Adrenal gland (tissue), 9 donors: ENCODE measurements at regions not wholly inside any gene's neighbourhood (a gene's known extent, or its start where the extent isn't known, plus 50 kb on each side); places are given as distances from the start of the nearest gene placed in this dataset.

Source experiments
- DNase-seq, 7 donors: peaks; one replicate each; pipeline ENCODE4 v3.0.0-alpha.2; 2019 to 2020
- H3K27ac ChIP-seq, 5 donors: fragments of 200-600 bp; sonication (generic) in 4 of 5; 1 replicate in 3 of 5; 2 replicates in 2 of 5; pipeline versions ENCODE4 v1.5.1 to v1.8.0; 2016 to 2020; ENCODE audit warnings: mild to moderate bottlenecking in 1 of 5
- H3K27me3 ChIP-seq: fragments of 200-600 bp; 2 replicates; pipeline ENCODE4 v1.8.0; 2021
- H3K36me3 ChIP-seq, 2 donors: fragments of 200-600 bp; replicated peaks in 1 of 2; 1 replicate in 1 of 2; 2 replicates in 1 of 2; pipeline versions ENCODE4 v1.5.1 to v1.8.0; 2018 to 2022
- H3K4me1 ChIP-seq, 2 donors: fragments of 200-600 bp; replicated peaks in 1 of 2; 1 replicate in 1 of 2; 2 replicates in 1 of 2; pipeline versions ENCODE4 v1.5.1 to v1.8.0; 2018 to 2021
- H3K4me3 ChIP-seq, 4 donors: fragments of 200-600 bp; sonication (generic) in 3 of 4; one replicate each; pipeline ENCODE4 v1.5.1; 2016 to 2018
- H3K9me3 ChIP-seq, 3 donors: fragments of 200-600 bp; sonication (generic) in 1 of 3; replicated peaks in 1 of 3; 1 replicate in 2 of 3; 2 replicates in 1 of 3; pipeline versions ENCODE4 v1.5.1 to v1.8.0; 2016 to 2021
- POLR2A ChIP-seq, 2 donors: fragments of 450-650 bp; IDR thresholded peaks; one replicate each; pipeline ENCODE4 v1.6.1; 2017; ENCODE audit warnings: antibody characterized with exemption in 2 of 2, mild to moderate bottlenecking in 2 of 2, moderate library complexity in 1 of 2
- WGBS, 4 donors: extraction: QIAGEN DNeasy Blood & Tissue Kit in 2 of 4; methylation state at CpG; one replicate each; pipeline versions ENCODE4 v1.1.5 to v1.1.7; 2013 to 2017; 5-methylcytosine and 5-hydroxymethylcytosine counted together
- intact Hi-C, 2 donors: fragments of 100-400 bp; cut with DNase I; formaldehyde crosslinking; loops; one replicate each; pipeline versions ENCODE4 v1.14.1 to v1.15.0; 2022 to 2023
- TF ChIP-seq, protein P1 (sequence below), 6 experiments: fragments of 450-650 bp in 4 of 6; fragments of 200-600 bp in 2 of 6; sonication (generic) in 1 of 6; IDR thresholded peaks; 1 replicate in 5 of 6; 2 replicates in 1 of 6; pipeline versions ENCODE4 v1.5.1 to v1.8.0; 2016 to 2021; ENCODE audit warnings: antibody characterized with exemption in 6 of 6, mild to moderate bottlenecking in 2 of 6, moderate library complexity in 1 of 6
- donor health status: healthy with polysubstance abuse.
- donor health status: Bipolar disorder and iron deficiency.
- donor health status: DM: yes; HTN: yes; CAD: no.
- donor health status: DM: no; HTN: no; CAD: no.
- donor health status: DM: no; HTN: no; CAD: no.

DNA sequence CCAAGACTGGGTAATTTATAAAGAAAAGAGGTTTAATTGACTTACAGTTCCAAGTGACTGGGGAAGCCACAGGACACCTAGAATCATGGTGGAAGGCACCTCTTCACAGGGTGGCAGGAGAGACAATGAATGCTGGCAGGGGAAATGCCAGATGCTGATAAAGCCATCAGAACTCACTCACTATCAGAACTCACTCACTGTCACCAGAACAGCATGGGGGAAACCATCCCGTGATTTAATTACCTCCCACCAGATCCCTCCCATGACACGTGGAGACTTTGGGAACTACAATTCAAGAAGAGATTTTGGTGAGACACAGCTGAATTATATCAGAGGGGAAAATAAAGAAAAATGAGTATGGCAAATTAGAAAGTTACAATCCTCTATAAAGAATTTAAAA lies 310.9 kb downstream of the BCHE start:
- intact Hi-C loops, result no loop called here
- Histone ChIP-seq H3K9me3 (no peaks in the 10 kb centered on the region), H3K4me1 (no peaks in the 10 kb centered on the region), H3K36me3 (no peaks in the 10 kb centered on the region), H3K27ac (no peak overlapping the region), H3K4me3 (no peak overlapping the region), H3K27me3 (no peaks in the 10 kb centered on the region)
- DNase-seq, result no peak
- TF ChIP-seq, protein P1, sequence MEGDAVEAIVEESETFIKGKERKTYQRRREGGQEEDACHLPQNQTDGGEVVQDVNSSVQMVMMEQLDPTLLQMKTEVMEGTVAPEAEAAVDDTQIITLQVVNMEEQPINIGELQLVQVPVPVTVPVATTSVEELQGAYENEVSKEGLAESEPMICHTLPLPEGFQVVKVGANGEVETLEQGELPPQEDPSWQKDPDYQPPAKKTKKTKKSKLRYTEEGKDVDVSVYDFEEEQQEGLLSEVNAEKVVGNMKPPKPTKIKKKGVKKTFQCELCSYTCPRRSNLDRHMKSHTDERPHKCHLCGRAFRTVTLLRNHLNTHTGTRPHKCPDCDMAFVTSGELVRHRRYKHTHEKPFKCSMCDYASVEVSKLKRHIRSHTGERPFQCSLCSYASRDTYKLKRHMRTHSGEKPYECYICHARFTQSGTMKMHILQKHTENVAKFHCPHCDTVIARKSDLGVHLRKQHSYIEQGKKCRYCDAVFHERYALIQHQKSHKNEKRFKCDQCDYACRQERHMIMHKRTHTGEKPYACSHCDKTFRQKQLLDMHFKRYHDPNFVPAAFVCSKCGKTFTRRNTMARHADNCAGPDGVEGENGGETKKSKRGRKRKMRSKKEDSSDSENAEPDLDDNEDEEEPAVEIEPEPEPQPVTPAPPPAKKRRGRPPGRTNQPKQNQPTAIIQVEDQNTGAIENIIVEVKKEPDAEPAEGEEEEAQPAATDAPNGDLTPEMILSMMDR (IDR thresholded peaks at IDR 0.05), result no peak
- no peak for TF ChIP-seq POLR2A (IDR thresholded peaks at IDR 0.05)
- WGBS, 4 donors, result 20 to 36% (median 26%) methylated on average over 2 of the region's 2 CpGs

DNA sequence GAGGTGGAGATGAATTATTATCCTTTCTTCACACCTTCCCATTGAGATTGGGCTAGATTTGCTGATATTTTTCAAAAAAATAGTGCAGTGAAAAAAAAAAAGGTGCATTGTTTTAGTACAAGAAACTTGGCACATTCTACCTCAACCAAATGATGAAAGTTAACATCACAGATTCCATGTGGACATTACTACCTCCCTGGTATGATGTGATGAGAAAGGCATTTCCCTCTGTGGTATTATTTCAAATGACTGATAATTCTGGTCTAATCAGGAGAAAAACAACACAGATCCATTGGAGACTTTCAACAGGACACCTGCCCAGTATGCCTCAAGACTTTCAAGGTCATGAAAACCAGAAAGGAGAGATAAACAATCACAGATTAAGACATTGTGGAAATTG lies 313.4 kb downstream of the BCHE start:
- H3K4me3 ChIP-seq, result no peak overlapping the region
- no peaks in the 10 kb centered on the region for H3K9me3 ChIP-seq
- H3K36me3 ChIP-seq, result no peaks in the 10 kb centered on the region
- no peak for TF ChIP-seq POLR2A (IDR thresholded peaks at IDR 0.05)
- TF ChIP-seq, protein P1 (IDR thresholded peaks at IDR 0.05), result no peak
- no peaks in the 10 kb centered on the region for H3K27me3 ChIP-seq
- DNase-seq, result no peak
- H3K4me1 ChIP-seq, result no peaks in the 10 kb centered on the region
- no peak overlapping the region for H3K27ac ChIP-seq
- intact Hi-C loops, result no loop called here

DNA sequence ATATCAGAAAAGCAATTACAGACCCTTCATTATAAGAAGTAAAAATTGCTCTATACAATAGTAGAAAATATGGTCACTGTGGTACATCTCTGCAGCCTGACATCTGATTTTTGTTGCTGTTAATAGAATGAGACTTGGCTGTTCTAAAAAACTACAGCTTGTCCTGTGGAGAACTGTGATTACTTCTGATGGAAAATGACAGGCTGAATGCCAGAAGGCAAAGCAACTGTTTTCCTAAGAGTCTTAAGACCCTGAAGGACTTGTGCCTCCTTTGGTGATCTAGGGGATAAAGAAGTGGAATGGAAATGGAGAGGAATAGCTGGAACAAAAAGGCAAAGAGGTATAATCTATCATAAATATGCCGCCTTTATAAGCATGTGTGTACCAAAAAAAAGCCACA lies 314.8 kb downstream of the BCHE start:
- intact Hi-C loops, result no loop called here
- no peaks in the 10 kb centered on the region for H3K36me3 ChIP-seq
- H3K4me3 ChIP-seq, result no peak overlapping the region
- H3K4me1 ChIP-seq, result no peaks in the 10 kb centered on the region
- TF ChIP-seq, protein P1 (IDR thresholded peaks at IDR 0.05), result no peak
- TF ChIP-seq POLR2A (IDR thresholded peaks at IDR 0.05), result no peak
- no peaks in the 10 kb centered on the region for H3K27me3 ChIP-seq
- no peak for DNase-seq
- no peaks in the 10 kb centered on the region for H3K9me3 ChIP-seq
- 84 to 92% (median 87%) methylated on average over 1 of the region's 1 CpG for WGBS, 4 donors
- no peak overlapping the region for H3K27ac ChIP-seq

DNA sequence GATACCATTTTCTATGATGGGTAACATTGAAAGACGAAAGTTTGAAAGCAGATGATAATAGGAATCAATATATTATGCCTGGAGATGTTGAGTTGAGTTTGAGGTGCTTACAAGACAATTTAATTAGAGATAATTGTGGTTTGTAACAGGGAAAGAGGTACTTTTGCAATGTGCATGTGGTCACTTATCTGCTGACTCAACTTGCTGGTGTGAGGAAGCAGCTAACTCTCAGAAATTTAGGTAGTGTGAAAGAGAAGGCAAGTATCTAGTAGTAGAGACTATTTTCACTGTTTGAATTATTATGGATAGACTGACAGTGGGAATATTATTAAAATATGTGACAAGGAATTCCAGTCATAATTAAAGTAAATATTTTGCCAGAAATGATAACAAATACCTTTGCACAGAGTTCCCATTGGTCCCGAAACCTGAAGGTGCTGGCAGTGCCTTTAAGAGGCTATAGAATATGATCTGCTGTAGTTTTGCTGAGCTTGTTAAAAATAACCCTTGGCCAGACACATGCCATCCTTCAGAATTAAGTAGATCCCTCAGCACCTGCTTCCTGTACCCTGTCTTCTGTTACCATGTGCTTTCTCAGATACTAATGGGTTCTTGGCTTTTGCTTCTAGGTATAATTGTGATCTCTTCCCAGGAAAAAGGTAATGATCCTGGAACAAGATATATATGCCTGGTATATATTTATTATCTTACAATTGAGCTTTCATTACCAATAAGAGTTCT lies 315.9 kb downstream of the BCHE start:
- Histone ChIP-seq H3K9me3 (no peaks in the 10 kb centered on the region), H3K27ac (no peak overlapping the region), H3K27me3 (no peaks in the 10 kb centered on the region), H3K36me3 (no peaks in the 10 kb centered on the region), H3K4me3 (no peak overlapping the region), H3K4me1 (no peaks in the 10 kb centered on the region)
- intact Hi-C loops, result no loop called here
- no peak for TF ChIP-seq POLR2A (IDR thresholded peaks at IDR 0.05)
- TF ChIP-seq, protein P1 (IDR thresholded peaks at IDR 0.05), result no peak
- DNase-seq, result no peak
- WGBS, 4 donors, result 76 to 84% (median 78%) methylated on average over 2 of the region's 2 CpGs
